Natural killer cell (primary cell): ENCODE measurements at regions not wholly inside any gene's neighbourhood (a gene's known extent, or its start where the extent isn't known, plus 50 kb on each side); places are given as distances from the start of the nearest gene placed in this dataset.
"Not testable (repeated sequence)": the region's sequence is repeated elsewhere in the genome, so short reads cannot be mapped to it uniquely, and the experiment has no call there.

Experiments used
- ATAC-seq, 3 donors: fragments of 150-1000 bp in 2 of 3; fragments of 200-7000 bp in 1 of 3; cut with Tn5 transposase; 1 replicate in 1 of 3; 2 replicates in 2 of 3; pipeline ENCODE4 v1.10.0; 2021; ENCODE audit warnings: mild to moderate bottlenecking in 2 of 3, moderate library complexity in 2 of 3
- DNase-seq, 2 donors: peaks; one replicate each; pipeline versions ENCODE4 v3.0.0 to v3.0.0-alpha.2; 2013 to 2021; ENCODE audit warnings: mixed read lengths in 1 of 2
- H3K27ac ChIP-seq: one replicate; pipeline ENCODE4 v1.5.1; 2013; ENCODE audit warnings: mild to moderate bottlenecking, low read length
- H3K27me3 ChIP-seq: one replicate; pipeline ENCODE4 v1.6.1; 2013; ENCODE audit warnings: low read length; ENCODE audit not compliant: control insufficient read depth, insufficient read depth
- H3K36me3 ChIP-seq: one replicate; pipeline ENCODE4 v1.6.1; 2013; ENCODE audit warnings: low read length; ENCODE audit not compliant: control insufficient read depth, insufficient read depth
- H3K4me1 ChIP-seq: one replicate; pipeline ENCODE4 v1.6.1; 2013; ENCODE audit warnings: low read length; ENCODE audit not compliant: control insufficient read depth, insufficient read depth
- H3K4me3 ChIP-seq: one replicate; pipeline ENCODE4 v1.5.1; 2013; ENCODE audit warnings: low read length
- H3K9me3 ChIP-seq: one replicate; pipeline ENCODE4 v1.6.1; 2013; ENCODE audit warnings: low read length; ENCODE audit not compliant: control insufficient read depth, insufficient read depth
- H3K27ac Mint-ChIP-seq, 2 donors: one replicate each; pipeline ENCODE4 v1.8.0; 2022; ENCODE audit warnings: mild to moderate bottlenecking in 2 of 2, mixed read lengths in 2 of 2, moderate library complexity in 1 of 2
- H3K27me3 Mint-ChIP-seq, 2 donors: one replicate each; pipeline ENCODE4 v1.8.0; 2022; ENCODE audit warnings: low read depth in 2 of 2, mixed read lengths in 2 of 2
- H3K36me3 Mint-ChIP-seq: one replicate; pipeline ENCODE4 v1.8.0; 2022; ENCODE audit warnings: mixed read lengths
- H3K4me1 Mint-ChIP-seq, 2 donors: one replicate each; pipeline ENCODE4 v1.8.0; 2022; ENCODE audit warnings: mixed read lengths in 2 of 2
- H3K4me3 Mint-ChIP-seq: one replicate; pipeline ENCODE4 v1.8.0; 2022; ENCODE audit warnings: mild to moderate bottlenecking, moderate library complexity, mixed read lengths
- H3K9me3 Mint-ChIP-seq, 2 donors: one replicate each; pipeline ENCODE4 v1.8.0; 2022; ENCODE audit warnings: mixed read lengths in 2 of 2
- CTCF ChIP-seq: fragments of 200-600 bp; IDR thresholded peaks from one replicate; pipeline ENCODE4 v1.8.0; 2022; ENCODE audit warnings: antibody characterized with exemption
- WGBS: methylation state at CpG from one replicate; pipeline ENCODE4 v1.1.7; 2013; ENCODE audit warnings: missing lambda C conversion rate; ENCODE audit not compliant: insufficient coverage; 5-methylcytosine and 5-hydroxymethylcytosine counted together
- intact Hi-C: fragments of 100-400 bp; cut with micrococcal nuclease; formaldehyde crosslinking; loops from one replicate; pipeline ENCODE4 v1.14.2; 2022

- intact Hi-C loops, H3K4me3 Mint-ChIP-seq, H3K27me3 Mint-ChIP-seq, H3K27ac Mint-ChIP-seq, H3K4me1 ChIP-seq, H3K27ac ChIP-seq, H3K9me3 Mint-ChIP-seq, DNase-seq, ATAC-seq, H3K4me1 Mint-ChIP-seq, H3K36me3 ChIP-seq, H3K9me3 ChIP-seq, H3K4me3 ChIP-seq, H3K27me3 ChIP-seq, H3K36me3 Mint-ChIP-seq: not testable (repeated sequence)
- 100% methylated on average over 3 of the region's 5 CpGs for WGBS
Observed at GRCh38 chr7:76117306-76117991, 69.5 kb downstream of the MDH2 start.

DNA sequence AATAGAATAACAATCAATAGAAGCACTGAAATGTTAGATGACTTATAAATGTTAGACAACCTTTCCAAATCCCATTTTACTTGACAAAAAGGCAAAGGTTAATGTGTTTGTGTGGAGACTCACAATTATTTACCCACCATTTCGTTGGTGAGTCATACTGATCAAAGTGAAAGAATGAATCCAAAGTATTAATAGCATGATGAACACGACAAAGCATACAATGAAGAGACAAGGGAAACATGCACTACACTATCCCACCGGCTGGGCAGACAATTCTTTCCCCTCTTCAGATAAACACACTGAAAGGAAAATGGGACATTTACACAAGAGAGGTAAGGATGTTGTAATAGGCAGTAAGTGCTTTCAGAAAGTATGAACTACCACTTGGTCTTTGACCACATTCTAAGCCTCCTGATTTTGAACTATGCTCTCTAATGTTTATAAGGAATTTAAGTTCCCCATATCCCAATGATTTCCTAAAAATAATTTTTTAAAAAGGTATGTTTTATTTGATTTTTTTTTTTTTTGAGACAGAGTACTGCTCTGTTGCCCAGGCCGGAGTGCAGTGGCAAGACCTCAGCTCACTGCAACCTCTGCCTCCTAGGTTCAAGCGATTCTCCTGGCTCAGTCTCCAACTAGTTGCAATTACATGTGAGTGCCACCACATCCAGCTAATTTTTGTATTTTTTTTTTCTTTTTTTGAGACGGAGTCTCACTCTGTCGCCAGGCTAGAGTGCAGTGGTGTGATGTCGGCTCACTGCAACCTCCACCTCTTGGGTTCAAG lies 70.5 kb downstream of the MDH2 start:
- H3K27me3 ChIP-seq, H3K36me3 ChIP-seq, ATAC-seq, H3K4me3 ChIP-seq, H3K9me3 Mint-ChIP-seq, H3K36me3 Mint-ChIP-seq, H3K27me3 Mint-ChIP-seq, H3K9me3 ChIP-seq, H3K27ac Mint-ChIP-seq, H3K27ac ChIP-seq, DNase-seq, H3K4me1 Mint-ChIP-seq, H3K4me1 ChIP-seq, H3K4me3 Mint-ChIP-seq, intact Hi-C loops: not testable (repeated sequence)
- 93% methylated on average over 5 of the region's 8 CpGs for WGBS

DNA sequence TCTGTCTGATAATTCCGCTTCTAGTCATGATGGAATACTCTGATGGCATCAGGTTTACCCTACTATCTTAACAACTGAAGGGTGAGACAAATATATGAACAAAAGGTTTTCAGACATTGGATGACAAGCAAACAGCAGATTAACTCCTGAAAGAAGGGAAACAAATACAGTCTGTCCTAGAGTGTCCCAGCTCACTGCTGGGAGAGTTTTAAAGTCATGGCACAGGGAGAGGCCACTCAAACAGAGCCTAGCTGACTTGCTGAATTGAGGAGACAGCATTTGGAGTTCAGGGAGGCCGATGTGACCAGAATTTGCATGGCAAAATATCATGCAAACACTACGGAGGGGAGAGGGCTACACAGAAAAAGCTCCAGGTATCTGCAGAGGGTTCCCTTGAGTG lies 73.1 kb downstream of the MDH2 start:
- no peaks in the 10 kb centered on the region for H3K9me3 ChIP-seq
- no peaks in the 10 kb centered on the region for H3K27me3 ChIP-seq
- Mint-ChIP-seq H3K4me1 (no peaks in the 10 kb centered on the region), H3K4me3 (no peak overlapping the region), H3K36me3 (no peaks in the 10 kb centered on the region), H3K9me3 (no peaks in the 10 kb centered on the region), H3K27ac (no peak overlapping the region), H3K27me3 (no peaks in the 10 kb centered on the region)
- 79% methylated on average over 2 of the region's 3 CpGs for WGBS
- DNase-seq (no peak), ATAC-seq (no peak)
- H3K4me1 ChIP-seq = no peaks in the 10 kb centered on the region
- TF ChIP-seq CTCF = no peak
- H3K27ac ChIP-seq = no peak overlapping the region
- intact Hi-C loops = no loop called here
- no peak overlapping the region for H3K4me3 ChIP-seq
- H3K36me3 ChIP-seq = no peaks in the 10 kb centered on the region

- WGBS = 80% methylated on average over 3 of the region's 3 CpGs
- ATAC-seq = no peak
Observed at GRCh38 chr7:76122516-76123239, 74.8 kb downstream of the MDH2 start.

More at GRCh38 chr7:76122516-76123239, 74.8 kb downstream of the MDH2 start:
- intact Hi-C loops = no loop called here
- Mint-ChIP-seq H3K9me3 (no peaks in the 10 kb centered on the region), H3K4me3 (no peak overlapping the region), H3K36me3 (no peaks in the 10 kb centered on the region), H3K27ac (no peak overlapping the region), H3K4me1 (no peaks in the 10 kb centered on the region), H3K27me3 (no peaks in the 10 kb centered on the region)
- no peak for TF ChIP-seq CTCF
- Histone ChIP-seq H3K27ac (no peak overlapping the region), H3K9me3 (no peaks in the 10 kb centered on the region), H3K4me3 (no peak overlapping the region), H3K27me3 (no peaks in the 10 kb centered on the region), H3K36me3 (no peaks in the 10 kb centered on the region), H3K4me1 (no peaks in the 10 kb centered on the region)
- DNase-seq = no peak
